ENCODE measurements at regions not wholly inside any gene's neighbourhood (a gene's known extent, or its start where the extent isn't known, plus 50 kb on each side); places are given as distances from the start of the nearest gene placed in this dataset.

- TF ChIP-seq SRY (CRISPR knock-in tag; IDR thresholded peaks at IDR 0.05) (no peak), NRL (CRISPR knock-in tag; IDR thresholded peaks at IDR 0.05; ENCODE audit: borderline replicate concordance) (no peak), GABPB1 (CRISPR knock-in tag; IDR thresholded peaks at IDR 0.05) (no peak), ELF4 (CRISPR knock-in tag; IDR thresholded peaks at IDR 0.05; ENCODE audit: borderline replicate concordance) (no peak), BRD4 (CRISPR knock-in tag; IDR thresholded peaks at IDR 0.05) (no peak), ZKSCAN8 (CRISPR knock-in tag; IDR thresholded peaks at IDR 0.05; ENCODE audit: borderline replicate concordance) (no peak), BORCS8-MEF2B (CRISPR knock-in tag; IDR thresholded peaks at IDR 0.05) (no peak), ZFP36L2 (CRISPR knock-in tag; IDR thresholded peaks at IDR 0.05) (no peak), TARDBP (CRISPR knock-in tag; IDR thresholded peaks at IDR 0.05) (no peak)
Observed at GRCh38 chr2:220510668-220511067, 883.2 kb downstream of the SLC4A3 start (continued).

GRCh38 chr2:220512419-220512818 lies 885.0 kb downstream of the SLC4A3 start:
- Histone ChIP-seq H4K20me1 (ENCODE audit: insufficient read depth, low read length) (no peaks in the 10 kb centered on the region), H3K4me1 (ENCODE audit: insufficient read depth, low read length) (no peaks in the 10 kb centered on the region), H3K27me3 (ENCODE audit: control insufficient read depth in 1 of 2, insufficient read depth in 2 of 2, low read length in 2 of 2) (no peaks in the 10 kb centered on the region), H3K9me3 (ENCODE audit: low read length) (0 out of 2 replicates have a peak, but pooled peaks cover 4% of the 10 kb centered on the region), H3K4me3 (replicated peaks in 1 of 3; ENCODE audit: insufficient read depth in 1 of 3, low read depth in 2 of 3, low read length in 3 of 3) (no peak overlapping the region), H2AFZ (ENCODE audit: low read length) (no peak overlapping the region), H3K27ac (ENCODE audit: extremely low read length, insufficient read depth, low read length) (no peak overlapping the region), H3K4me2 (ENCODE audit: low read depth, low read length) (no peak overlapping the region), H3K36me3 (replicated peaks in 1 of 2; ENCODE audit: control insufficient read depth in 1 of 2, insufficient read depth in 2 of 2, low read length in 2 of 2) (no peaks in the 10 kb centered on the region), H3K79me2 (ENCODE audit: insufficient read depth, low read length) (no peaks in the 10 kb centered on the region), H3K9ac (ENCODE audit: insufficient read depth, low read depth, low read length) (no peak overlapping the region)
- intact Hi-C loops (cut with micrococcal nuclease; ENCODE audit: unreplicated experiment), result no loop called here
- WGBS (ENCODE audit: low lambda C conversion rate), result 1% methylated on average over 2 of the region's 2 CpGs
- ChIA-PET CTCF (ENCODE audit: low intra/inter-chr PET ratio, low total read pairs) (no interaction called here), POLR2A (no interaction called here)
- DNase-seq (ENCODE audit: low spot score) (no peak), FAIRE-seq (no peak), ATAC-seq (no peak)
- TF ChIP-seq ZNF768 (CRISPR knock-in tag; IDR thresholded peaks at IDR 0.05) (no peak), ETS1 (CRISPR knock-in tag; IDR thresholded peaks at IDR 0.05) (no peak)
- in situ Hi-C loops (cut with HindIII; ENCODE audit: extremely low pct_ligation_motif_present, low pct_unique_long_range_greater_than_20kb), result no loop called here
- no TSS peak for BruUV-seq (replicated peaks)
